WTC11 (cell line): ENCODE measurements at regions not wholly inside any gene's neighbourhood (a gene's known extent, or its start where the extent isn't known, plus 50 kb on each side); places are given as distances from the start of the nearest gene placed in this dataset.

ENCODE experiments used
- ATAC-seq: fragments of 200-7000 bp; cut with Tn5 transposase; 2 replicates; pipeline ENCODE4 v1.10.0; 2021; ENCODE audit warnings: mild to moderate bottlenecking, moderate library complexity
- CTCF ChIA-PET: fragments of 300-600 bp; sonication (Branson Sonifier 250); formaldehyde crosslinking; loops from one replicate; lab custom pipeline; 2021; ENCODE audit warnings: antibody characterized with exemption; lab: Charles Lee
- POLR2A ChIA-PET: fragments of 350-600 bp; sonication (Branson Sonifier 250); formaldehyde crosslinking; loops from one replicate; lab custom pipeline; 2021; ENCODE audit warnings: antibody characterized with exemption; lab: Charles Lee
- DNase-seq: peaks from one replicate; pipeline ENCODE4 v3.0.0; 2021; ENCODE audit warnings: low spot score
- H3K27ac Mint-ChIP-seq: 2 replicates; pipeline ENCODE4 v1.8.0; 2021; ENCODE audit warnings: mixed read lengths
- H3K27me3 Mint-ChIP-seq: 2 replicates; pipeline ENCODE4 v1.8.0; 2021; ENCODE audit warnings: low read depth, mild to moderate bottlenecking, moderate library complexity, mixed read lengths
- H3K36me3 Mint-ChIP-seq: 2 replicates; pipeline ENCODE4 v1.8.0; 2021; ENCODE audit warnings: mixed read lengths
- H3K4me1 Mint-ChIP-seq: 2 replicates; pipeline ENCODE4 v1.8.0; 2022; ENCODE audit warnings: mixed read lengths
- H3K4me3 Mint-ChIP-seq: 2 replicates; pipeline ENCODE4 v1.8.0; 2021; ENCODE audit warnings: mild to moderate bottlenecking, moderate library complexity, mixed read lengths
- H3K9me3 Mint-ChIP-seq: 2 replicates; pipeline ENCODE4 v1.8.0; 2021; ENCODE audit warnings: mixed read lengths
- CDX4 ChIP-seq: fragments of 250-450 bp; sonication (Bioruptor Pico); IDR thresholded peaks from 2 replicates; pipeline ENCODE4 v1.9.0; 2021; ENCODE audit warnings: moderate library complexity, mild to moderate bottlenecking, inconsistent platforms, borderline replicate concordance
- CREB1 ChIP-seq: sonication (generic); formaldehyde crosslinking; IDR thresholded peaks from 2 replicates; pipeline ENCODE4 v1.8.0; 2023; ENCODE audit warnings: mild to moderate bottlenecking, missing genetic modification reagents
- E2F4 ChIP-seq: sonication (generic); formaldehyde crosslinking; IDR thresholded peaks from 2 replicates; pipeline ENCODE4 v1.8.1; 2022; ENCODE audit warnings: low read depth, mild to moderate bottlenecking, moderate library complexity, missing genetic modification reagents, borderline replicate concordance
- ELF4 ChIP-seq: sonication (generic); formaldehyde crosslinking; IDR thresholded peaks from 2 replicates; pipeline ENCODE4 v1.8.1; 2022; ENCODE audit warnings: low read depth, mild to moderate bottlenecking, moderate library complexity, missing genetic modification reagents
- FOXJ3 ChIP-seq: sonication (generic); formaldehyde crosslinking; IDR thresholded peaks from 2 replicates; pipeline ENCODE4 v1.9.0; 2021; ENCODE audit warnings: missing genetic modification reagents, mild to moderate bottlenecking, borderline replicate concordance
- IRF1 ChIP-seq: sonication (generic); formaldehyde crosslinking; IDR thresholded peaks from 2 replicates; pipeline ENCODE4 v1.8.0; 2023; ENCODE audit warnings: missing genetic modification reagents
- MYBL2 ChIP-seq: sonication (generic); formaldehyde crosslinking; IDR thresholded peaks from 2 replicates; pipeline ENCODE4 v1.8.1; 2023; ENCODE audit warnings: mild to moderate bottlenecking, moderate library complexity, missing genetic modification reagents
- NFATC4 ChIP-seq: fragments of 250-450 bp; sonication (Bioruptor Pico); IDR thresholded peaks from 2 replicates; pipeline ENCODE4 v1.9.0; 2021; ENCODE audit warnings: mild to moderate bottlenecking
- NR2C2 ChIP-seq: sonication (generic); formaldehyde crosslinking; IDR thresholded peaks from 2 replicates; pipeline ENCODE4 v1.8.0; 2022; ENCODE audit warnings: mild to moderate bottlenecking, missing genetic modification reagents
- PREB ChIP-seq: sonication (generic); formaldehyde crosslinking; IDR thresholded peaks from 2 replicates; pipeline ENCODE4 v1.8.1; 2022; ENCODE audit warnings: mild to moderate bottlenecking, missing genetic modification reagents, moderate library complexity, borderline replicate concordance
- SOX15 ChIP-seq: fragments of 250-450 bp; sonication (Bioruptor Pico); IDR thresholded peaks from 2 replicates; pipeline ENCODE4 v1.9.0; 2021; ENCODE audit warnings: mild to moderate bottlenecking
- TCF7 ChIP-seq: sonication (generic); formaldehyde crosslinking; IDR thresholded peaks from 2 replicates; pipeline ENCODE4 v1.8.0; 2022; ENCODE audit warnings: mild to moderate bottlenecking, low read depth, missing genetic modification reagents, moderate library complexity
- TEAD1 ChIP-seq: sonication (generic); formaldehyde crosslinking; IDR thresholded peaks from 2 replicates; pipeline ENCODE4 v1.8.0; 2022; ENCODE audit warnings: mild to moderate bottlenecking, missing genetic modification reagents
- TP53 ChIP-seq: sonication (generic); formaldehyde crosslinking; IDR thresholded peaks from 2 replicates; pipeline ENCODE4 v1.8.1; 2023; ENCODE audit warnings: mild to moderate bottlenecking, missing genetic modification reagents
- ZBTB43 ChIP-seq: sonication (generic); formaldehyde crosslinking; IDR thresholded peaks from 2 replicates; pipeline ENCODE4 v1.8.1; 2023; ENCODE audit warnings: mild to moderate bottlenecking, missing genetic modification reagents
- ZNF232 ChIP-seq: sonication (generic); formaldehyde crosslinking; IDR thresholded peaks from 2 replicates; pipeline ENCODE4 v1.8.0; 2022; ENCODE audit warnings: mild to moderate bottlenecking, missing genetic modification reagents
- ZNF425 ChIP-seq: fragments of 250-450 bp; sonication (Bioruptor Pico); conservative IDR thresholded peaks from 2 replicates; pipeline ENCODE4 v1.9.0; 2021; ENCODE audit warnings: mild to moderate bottlenecking
- ZNF532 ChIP-seq: fragments of 250-450 bp; sonication (Bioruptor Pico); IDR thresholded peaks from 2 replicates; pipeline ENCODE4 v1.9.0; 2021; ENCODE audit warnings: mild to moderate bottlenecking, borderline replicate concordance

- Mint-ChIP-seq H3K4me3 (no peak overlapping the region), H3K9me3 (no peaks in the 10 kb centered on the region), H3K27ac (no peak overlapping the region), H3K4me1 (peaks cover 6% of the 10 kb centered on the region), H3K27me3 (no peaks in the 10 kb centered on the region), H3K36me3 (no peaks in the 10 kb centered on the region)
- CTCF ChIA-PET: no interaction called here
- DNase-seq: no peak
- no peak for TF ChIP-seq TP53 (CRISPR knock-in tag)
- no peak for TF ChIP-seq SOX15 (CRISPR knock-in tag)
- no peak for TF ChIP-seq CREB1 (CRISPR knock-in tag)
- TF ChIP-seq ZBTB43 (CRISPR knock-in tag): no peak
- TF ChIP-seq MYBL2 (CRISPR knock-in tag): no peak
- TF ChIP-seq NR2C2 (CRISPR knock-in tag): no peak
- TF ChIP-seq FOXJ3 (CRISPR knock-in tag): no peak
- TF ChIP-seq ZNF425 (CRISPR knock-in tag): no peak
- TF ChIP-seq ZNF532 (CRISPR knock-in tag): no peak
- TF ChIP-seq NFATC4 (CRISPR knock-in tag): no peak
- no peak for TF ChIP-seq ELF4
- TF ChIP-seq IRF1 (CRISPR knock-in tag): no peak
- no peak for TF ChIP-seq PREB (CRISPR knock-in tag)
- no peak for TF ChIP-seq ZNF232
- no peak for TF ChIP-seq CDX4 (CRISPR knock-in tag)
- no peak for TF ChIP-seq TEAD1 (CRISPR knock-in tag)
- TF ChIP-seq TCF7 (CRISPR knock-in tag): no peak
- no peak for TF ChIP-seq E2F4
- POLR2A ChIA-PET: no interaction called here
- no peak for ATAC-seq
These were observed 946.7 kb upstream of the TMPRSS15 start for GRCh38 chr21:19350286-19350685.
